ENCODE measurements at regions not wholly inside any gene's neighbourhood (a gene's known extent, or its start where the extent isn't known, plus 50 kb on each side); places are given as distances from the start of the nearest gene placed in this dataset.

DNA sequence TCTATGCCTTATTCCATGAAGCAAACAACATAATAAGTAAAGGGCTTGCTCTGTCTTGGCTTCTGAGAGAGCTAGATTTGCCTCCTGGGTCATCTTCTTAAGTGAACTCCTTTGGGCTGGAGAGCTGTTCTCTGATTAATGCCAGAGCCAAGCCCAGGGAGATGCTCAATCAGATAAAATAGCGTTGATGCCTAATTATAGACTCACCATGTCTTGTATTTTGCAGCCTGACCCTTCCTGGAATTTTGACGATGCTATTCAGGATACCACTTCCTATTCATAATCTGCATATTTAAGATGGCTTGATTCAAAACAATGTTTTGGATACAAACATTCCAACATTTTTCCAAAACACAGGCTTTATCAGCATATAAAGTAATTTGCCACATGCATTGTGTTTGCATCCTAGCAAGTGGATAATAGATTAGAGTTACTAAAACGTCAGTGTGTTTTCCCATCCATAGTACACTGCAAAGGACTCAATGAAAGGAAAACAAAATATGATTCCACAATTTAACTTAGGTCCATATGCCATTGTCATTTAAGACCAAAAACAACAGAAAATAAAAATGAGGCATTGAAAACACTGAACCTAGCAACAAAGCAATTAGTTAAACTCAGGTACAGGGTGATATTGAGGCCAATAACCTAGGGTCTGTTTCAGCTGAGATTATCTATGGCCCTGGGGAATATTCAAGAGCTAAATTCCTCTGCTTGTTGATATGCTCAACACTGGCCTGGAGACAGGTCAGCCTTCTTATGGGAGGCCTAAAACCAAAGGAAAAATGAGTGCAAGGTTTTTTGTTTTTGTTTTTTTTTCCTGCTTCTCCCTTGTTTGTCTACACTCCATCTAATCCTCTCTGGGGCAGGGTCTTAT lies 184.2 kb upstream of the FOXN3 start:
- peak; percentile 28 for DNase-seq

DNA sequence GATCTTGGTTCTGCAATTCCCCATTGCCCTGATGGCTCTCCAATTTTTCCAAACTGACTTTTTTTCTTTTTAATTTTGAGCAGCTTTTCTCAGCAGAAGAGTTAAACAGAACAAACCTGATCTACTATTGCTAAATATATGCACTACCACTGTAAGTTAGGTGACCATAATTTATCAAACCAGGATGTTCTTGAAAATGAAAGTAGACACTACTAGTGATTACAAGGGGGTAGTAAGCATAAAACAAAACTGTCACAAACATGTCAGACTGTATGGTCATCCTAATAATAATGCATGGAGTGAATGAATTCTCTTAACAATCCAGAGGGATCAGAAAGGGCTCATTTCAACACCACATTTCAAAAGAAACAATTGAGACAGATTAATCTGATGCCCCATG lies 183.0 kb upstream of the FOXN3 start:
- DNase-seq, result no peak

DNA sequence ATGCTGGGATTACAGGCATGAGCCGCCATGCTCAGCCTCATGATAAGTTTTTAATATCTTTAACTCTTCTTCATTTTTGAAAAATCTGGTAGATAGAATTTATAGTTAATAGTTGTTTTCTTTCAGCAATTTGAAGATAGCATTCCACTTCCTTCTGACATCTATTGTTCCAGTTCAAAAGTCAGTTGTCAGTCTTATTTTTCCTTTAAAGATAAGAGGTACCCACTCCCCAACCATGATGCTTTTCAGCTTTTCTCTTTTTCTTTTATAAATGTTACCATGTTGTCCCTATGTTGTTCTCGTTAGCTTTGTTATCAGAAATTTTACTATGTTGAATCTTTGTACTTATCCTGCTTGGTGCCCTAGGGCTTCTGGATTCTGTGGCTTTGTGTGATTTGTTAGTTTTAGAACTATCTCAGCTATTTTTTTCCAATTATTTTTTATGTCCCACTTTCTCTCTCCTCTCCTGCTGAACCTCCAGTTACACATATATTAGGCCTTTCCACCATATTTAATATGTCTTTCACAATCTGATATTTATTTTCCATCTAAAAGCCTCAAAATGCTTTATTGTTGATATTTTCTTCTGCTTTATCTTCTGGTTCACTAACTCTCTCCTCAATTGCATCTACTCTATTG lies 181.6 kb upstream of the FOXN3 start:
- peak; percentile 32 for DNase-seq

DNA sequence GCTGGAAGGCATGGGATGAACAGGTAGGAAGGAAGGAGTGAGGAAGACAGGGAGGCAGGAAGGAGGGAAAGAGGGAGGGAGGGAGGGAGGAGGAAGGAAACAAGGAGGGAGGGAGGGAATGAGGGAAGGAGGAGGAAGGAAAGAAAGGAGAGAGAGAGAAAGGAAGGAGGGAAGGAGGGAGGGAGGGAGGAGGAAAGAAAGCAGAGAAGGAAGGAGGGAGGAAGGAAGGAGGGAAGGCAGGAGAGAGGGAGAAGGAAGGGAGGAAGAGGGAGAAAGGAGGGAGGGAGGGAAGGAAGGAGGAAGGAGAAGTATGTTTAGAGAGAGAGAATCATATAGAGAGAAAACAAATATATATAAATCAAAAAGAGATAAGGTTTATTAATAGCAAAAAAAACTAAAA lies 175.9 kb upstream of the FOXN3 start:
- no peak for DNase-seq

DNA sequence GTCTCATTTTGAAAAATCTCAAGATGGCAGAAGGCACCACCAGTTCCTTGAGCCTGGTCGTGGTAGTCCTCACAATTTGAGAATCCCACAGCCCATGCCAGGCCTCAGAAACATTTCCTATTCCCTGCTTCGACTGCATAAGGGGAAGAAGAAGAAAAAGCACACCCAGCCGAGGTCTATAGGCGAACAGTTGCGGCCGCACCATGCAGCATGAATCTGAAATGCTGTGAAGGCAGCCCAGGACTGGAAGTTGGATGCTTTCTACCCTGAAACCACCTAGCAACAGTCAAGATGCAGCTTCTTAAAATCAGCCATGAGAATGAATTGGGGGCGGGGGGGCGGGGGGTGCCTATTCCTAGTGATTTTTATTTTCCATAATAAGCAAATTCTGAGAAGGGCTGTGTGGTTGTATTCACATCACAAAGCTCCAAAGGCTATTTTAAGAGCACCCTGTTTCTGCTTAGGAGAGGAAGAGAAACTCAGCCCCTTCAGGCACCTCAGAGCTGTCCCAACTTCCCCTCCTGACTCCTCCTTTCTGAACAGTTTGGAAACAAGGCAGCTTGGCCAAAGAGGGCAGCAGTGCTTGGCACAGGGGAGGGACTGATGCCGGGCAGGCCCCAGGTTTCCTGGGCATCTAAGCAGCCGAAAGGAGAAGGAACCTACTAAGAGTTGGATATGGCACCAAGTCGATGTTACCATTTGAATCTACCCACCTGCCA lies 172.5 kb upstream of the FOXN3 start:
- DNase-seq, result no peak

DNA sequence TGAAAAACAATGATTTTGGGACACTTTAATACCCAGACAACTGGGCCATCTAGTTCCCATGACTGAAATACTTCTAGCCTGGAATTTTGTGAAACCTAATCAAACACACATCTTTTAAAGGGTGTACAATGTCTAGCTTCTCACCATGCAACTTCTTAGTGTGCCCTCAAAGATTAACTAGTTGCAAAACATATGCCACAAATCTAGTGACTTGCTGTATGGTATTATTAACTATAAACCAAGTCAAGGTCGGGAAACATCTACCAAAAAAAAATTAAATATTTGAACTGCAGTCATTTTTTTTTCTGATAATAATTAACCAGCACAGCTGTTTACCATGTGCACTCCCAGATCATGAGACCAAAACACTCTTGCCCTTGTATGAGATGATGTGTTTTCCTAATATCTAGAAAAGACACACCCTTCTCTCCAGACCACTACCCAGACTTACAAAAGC lies 171.8 kb upstream of the FOXN3 start:
- no peak for DNase-seq

DNA sequence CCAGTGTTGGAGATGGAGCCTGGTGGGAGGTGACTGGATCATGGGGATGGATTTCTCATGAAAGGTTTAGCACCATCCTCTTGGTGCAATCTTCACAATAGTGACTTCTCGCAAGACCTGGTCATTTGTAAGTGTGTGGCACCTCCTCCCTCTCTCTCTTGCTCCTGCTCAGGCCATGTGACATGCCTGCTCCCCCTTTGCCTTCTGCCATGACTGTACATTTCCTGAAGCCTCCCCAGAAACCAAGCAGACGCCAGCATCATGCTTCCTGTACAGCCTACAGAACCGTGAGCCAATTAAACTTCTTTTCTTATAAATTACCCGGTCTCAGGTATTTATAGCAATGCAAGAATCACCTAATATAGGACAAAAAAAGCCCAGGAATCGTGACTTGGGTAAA lies 171.0 kb upstream of the FOXN3 start:
- no peak for DNase-seq

DNA sequence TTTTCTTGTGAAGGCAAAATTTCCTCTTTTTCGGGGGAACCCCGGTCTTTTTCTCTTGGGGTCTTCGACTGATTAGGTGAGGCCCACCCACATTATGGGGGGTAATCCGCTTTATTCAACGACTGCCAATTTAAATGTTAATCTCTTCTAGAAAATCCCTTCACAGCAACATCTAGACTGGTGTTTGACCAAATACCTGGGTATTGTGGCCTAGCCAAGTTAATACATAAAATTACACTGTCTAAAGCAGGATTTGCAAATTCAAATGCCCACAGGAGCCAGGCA lies 170.0 kb upstream of the FOXN3 start:
- no peak for DNase-seq

DNA sequence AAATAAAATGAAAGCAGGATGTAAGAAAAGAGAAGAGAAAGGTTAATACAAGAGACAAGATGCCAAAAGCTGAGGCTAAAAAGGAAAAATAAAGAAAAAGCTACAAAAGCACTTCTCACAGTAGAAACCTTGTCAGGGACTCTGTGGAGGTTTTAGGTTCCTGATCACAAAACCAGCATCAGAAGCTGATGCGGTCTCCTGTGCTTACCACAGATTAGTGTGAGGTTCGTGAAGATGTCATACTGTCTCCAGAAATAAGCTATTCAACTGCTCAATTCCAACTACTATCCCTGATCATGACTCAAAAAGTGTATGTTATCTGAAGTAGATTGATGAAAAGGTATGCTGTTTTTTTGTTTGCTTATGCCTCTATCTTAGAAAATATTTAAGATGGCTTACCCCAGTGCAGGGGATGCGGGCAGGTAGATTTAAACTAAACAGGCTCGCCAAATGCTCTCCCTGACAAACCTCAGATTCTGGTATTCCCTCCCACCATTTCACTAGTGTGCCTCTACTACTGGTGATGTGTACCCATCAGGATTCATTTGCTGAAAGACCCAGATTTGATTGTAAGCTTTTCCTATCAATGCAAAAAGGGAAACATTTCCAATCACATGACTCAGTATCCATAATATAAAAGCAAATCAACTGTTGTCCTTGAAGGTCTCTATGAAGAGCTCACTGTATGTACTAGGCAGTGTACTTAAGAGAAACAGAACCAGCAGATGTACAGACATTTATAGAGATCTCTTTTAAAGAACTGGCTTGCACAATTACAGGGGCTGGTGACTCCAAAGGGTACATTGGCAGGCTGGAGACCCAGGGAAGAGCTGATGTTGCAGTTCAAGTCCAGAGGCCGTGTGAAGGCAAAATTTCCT lies 169.5 kb upstream of the FOXN3 start:
- DNase-seq, result no peak

DNA sequence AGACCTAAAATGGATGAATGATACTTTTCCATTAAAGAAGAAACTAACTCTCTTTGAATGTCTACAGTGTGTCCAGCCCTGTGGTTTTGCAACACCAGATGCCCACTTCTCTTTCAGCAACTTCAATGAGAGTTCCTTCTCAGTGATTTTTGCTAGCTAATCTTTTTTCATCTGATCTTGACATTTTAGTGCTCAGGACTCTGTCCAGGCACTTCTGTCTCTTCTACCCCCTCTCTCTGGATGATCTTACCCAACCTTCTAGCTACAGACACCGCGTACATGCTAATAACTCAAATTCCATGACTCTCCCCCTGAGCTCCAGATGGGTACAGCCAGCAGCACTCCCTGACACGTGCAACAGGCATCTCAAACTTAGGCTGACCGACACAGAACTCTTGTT lies 161.1 kb upstream of the FOXN3 start:
- peak; percentile 46 for DNase-seq

DNA sequence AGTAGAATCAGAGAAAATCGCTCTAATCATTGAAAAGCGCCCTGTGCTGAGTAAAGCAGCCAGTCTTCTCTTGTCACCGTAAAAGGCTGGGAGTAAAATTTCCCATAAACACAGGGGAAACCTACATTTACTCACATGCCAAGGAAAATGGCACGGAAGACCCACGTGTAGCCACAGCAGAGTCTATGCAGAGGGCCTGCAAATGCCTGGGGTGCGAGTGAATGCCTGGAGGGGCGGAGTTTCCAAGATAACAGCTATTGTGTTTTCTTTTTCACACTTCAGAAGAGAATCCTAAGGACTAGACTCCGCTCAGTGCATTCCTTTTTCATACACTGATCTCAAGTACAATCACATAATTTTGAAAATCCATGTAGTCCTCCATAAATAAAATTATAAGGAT lies 159.9 kb upstream of the FOXN3 start:
- peak; percentile 6 for DNase-seq

DNA sequence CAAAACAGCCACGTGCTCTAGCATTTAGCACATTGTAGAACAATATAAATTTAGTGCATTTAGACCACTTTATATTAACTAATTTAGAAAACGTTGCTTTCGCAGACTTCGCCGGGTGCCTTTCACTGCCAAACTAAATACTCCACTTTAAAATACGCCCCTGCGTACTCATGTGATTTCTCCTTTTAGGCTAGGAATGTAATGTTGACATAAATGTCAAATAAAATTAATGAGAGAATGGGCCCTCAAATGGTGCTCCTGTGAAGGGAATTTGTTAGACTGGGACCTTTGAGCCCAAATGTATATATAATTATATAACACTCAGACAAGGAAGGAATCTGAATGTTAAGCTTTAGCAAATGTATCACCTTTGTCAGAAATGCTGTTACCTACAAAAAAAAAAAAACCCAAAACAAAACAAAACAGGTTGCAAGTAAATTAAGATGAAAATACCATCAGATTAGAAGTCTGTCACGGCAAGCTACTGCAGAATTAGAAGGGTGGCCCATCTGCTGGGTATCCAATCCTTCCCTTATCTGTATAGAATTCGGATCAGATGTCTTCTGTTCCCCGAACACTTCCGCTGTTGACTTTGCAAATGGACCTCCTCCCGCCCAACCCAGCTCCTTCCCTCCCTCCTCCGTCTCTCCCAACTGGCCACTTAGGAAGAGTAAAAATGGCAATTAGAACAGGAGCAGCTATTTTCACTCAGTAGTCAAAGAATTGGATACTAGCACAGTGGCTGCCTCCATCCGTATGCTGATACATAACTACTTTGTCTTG lies 159.3 kb upstream of the FOXN3 start:
- no peak for DNase-seq

DNA sequence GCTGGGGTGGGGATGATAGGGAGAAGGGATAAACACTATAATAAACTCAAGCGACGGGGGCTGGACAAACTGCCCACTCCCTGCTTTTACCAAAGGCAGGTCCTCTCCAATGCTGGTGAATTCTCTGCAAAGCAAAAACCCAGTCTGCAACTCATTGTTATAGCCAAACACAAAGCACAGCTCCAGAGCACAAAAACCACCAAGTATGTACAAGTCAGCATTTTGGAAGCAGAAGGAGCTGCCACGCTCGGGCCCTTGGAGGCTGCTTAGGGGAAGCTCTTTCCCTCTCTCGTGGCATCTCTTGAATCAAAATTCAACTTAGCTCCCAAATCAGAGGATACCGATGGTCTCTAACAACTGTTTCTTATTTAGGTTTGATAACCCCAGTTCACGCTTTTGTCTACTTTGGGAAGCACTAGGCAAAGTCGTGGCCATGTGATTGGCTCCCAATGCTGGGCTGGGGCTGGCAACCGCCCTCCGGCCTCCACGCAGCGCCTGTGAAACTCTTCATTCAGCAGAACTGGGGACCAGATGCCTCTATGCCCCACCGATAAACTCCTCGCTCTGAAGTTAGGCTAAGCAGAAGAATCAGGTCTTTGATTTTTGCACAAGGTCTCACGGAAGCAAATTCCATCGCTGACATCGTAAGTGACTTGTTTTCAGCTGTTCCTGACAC lies 158.5 kb upstream of the FOXN3 start:
- DNase-seq, result peak; percentile 13

DNA sequence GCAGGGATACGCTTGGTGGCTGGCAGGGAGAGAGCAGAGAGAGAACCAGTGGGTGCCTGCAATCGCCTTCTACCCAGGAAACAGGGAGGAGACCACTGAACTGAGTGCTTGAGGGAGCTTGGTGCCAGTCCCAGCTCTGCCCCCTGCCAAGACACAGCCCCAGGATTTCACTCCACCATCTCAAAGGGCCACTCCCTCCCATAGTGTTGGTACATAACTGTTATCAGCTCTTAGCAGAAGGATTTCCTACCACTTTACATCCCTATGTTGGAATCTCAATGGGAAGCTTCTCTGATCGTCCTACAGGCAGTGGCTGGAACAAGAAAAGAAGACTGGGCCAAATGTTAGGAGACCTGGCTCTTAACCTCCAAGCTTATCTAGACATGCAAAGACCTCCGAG lies 157.4 kb upstream of the FOXN3 start:
- DNase-seq, result no peak

DNA sequence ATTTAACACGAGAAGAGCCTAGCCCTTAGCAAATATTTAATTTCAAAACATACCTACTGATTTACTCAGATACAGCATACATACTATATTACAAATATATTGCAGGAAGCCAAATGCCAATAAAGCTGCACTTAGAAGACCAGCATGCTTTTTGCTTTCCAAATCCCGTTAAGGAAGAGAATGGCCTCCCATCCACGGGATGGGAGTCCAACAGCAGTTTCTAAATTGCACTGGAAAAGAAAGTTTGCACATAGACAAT lies 156.3 kb upstream of the FOXN3 start:
- DNase-seq, result no peak

DNA sequence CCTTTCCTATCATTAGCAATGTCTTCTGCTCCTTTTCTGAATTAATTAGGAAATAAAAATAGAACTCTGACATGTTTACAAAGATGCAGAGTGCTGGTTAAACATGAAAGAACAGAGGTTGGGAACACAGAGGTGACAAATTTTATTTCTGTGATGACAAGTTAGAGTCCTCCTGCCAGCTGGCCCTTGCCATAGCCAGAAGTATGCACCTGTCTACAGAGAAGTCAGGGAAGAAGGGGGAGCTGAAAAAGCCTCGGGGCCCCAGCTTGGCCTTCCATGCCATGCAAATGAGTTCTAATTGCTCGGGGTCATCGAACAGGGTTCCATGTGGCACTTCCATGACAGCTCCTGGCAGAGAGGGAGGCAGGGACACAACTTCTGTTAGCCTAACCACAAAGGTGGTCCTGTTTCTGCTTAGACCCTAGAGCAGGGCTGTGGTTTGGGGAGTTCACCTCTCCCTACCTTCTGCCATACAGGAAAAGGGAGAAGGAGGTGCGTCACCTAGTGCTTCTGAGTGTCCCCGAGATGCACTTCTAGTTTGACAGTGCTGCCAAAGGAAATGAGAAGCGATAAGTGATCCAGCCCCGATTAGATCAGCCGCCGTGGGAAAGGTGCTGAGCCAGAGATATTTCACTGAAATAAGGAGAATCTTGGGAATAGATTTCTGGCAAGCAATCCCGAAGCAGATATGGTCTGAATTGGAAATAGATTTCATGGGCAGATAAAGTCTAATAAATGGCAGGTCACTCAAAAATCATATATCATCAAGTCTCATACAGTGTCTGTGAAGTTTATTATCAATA lies 155.8 kb upstream of the FOXN3 start:
- DNase-seq, result no peak

DNA sequence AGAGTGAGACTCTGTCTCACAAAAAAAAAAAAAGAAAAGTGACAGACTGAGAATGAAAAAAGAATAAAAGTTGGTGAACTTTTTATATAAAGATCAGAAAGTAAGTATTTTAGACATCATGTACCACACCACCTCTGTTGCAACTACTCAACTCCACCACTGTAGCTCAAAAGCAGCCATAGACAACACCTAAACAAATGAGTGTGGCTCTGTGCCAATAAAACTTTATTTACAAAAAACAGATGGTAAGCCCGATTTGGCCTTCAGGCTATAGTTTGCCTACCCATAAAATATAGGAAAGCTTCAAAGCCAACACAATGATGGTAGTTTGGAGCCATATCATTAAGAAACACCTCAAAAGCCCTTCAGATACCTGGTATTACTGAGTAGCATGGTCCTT lies 154.5 kb upstream of the FOXN3 start:
- no peak for DNase-seq

DNA sequence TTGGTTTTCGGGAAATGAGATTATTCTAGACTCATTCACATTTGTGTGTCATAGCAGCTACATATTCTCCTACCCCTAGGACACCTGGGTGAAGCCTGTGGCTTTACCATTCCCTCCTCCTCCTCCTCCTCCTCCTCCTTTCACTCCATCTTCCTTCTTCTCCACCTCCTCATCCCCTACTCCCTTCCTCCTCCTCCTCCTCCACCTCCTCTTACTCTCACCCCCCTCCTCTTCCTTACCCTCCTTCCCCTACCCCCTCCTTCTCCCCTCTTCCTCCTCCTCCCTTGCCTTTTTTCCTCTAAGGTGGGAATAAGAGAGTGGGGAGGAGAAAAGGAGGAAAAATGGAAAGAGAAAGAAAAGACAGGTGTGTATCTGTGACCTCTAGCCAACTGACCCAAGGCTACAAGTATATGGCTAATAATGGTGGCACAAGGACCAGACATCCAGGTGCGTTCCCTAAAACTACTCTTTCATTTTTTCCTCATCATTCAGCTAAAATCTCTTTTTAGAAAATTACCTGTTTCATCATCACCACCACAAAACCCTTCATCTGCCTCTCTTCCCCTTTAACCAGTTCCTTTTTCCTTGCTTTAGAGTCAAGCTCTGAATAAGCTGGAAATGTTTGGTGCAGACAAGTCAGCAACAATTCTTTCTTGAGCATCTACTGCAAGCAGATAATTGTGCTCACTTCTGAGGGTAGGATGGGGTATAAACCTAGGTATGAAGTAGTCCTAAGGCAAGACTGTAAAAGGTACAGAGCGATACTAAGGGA lies 149.8 kb upstream of the FOXN3 start:
- DNase-seq, result no peak

DNA sequence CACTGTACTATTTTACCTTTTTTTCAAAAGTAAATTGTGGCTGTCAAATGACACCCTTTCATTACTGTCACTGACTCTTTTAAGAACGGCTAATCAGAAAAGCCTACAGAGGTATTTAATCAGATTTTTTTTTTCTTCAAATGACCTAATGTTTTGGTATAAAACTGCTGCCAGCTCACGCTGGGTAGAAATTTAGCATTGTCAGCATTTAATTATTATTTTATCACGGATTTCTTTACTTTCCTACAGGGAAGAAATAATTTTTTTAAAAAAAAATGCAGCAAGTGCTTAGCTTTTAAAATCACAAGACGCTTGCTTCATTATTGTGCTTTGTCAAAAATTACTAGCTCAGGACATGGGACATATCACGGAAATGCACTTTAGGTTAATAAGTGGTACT lies 149.1 kb upstream of the FOXN3 start:
- no peak for DNase-seq

DNA sequence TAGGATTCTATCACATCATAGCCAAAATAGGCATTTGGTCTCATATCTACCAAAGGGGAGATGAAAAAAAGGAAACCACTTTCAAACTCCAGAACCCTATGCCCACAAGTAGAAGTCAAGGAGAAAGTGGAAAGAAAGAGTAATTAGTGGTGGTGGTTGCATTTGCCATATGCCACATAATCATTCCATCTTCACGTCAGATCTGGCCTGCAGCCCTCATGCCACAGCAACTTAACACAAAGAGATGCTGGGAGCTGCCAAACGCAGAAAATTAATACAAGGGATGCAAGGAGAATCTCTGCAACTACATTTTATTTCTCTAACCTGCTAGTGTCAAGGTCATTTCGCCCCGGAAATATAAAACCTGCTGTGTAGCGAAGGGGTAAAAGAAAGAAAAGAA lies 148.6 kb upstream of the FOXN3 start:
- no peak for DNase-seq
